Neural cell (in vitro differentiated cells): ENCODE measurements at regions not wholly inside any gene's neighbourhood (a gene's known extent, or its start where the extent isn't known, plus 50 kb on each side); places are given as distances from the start of the nearest gene placed in this dataset.

ENCODE experiments used
- H2AFZ ChIP-seq: fragments of 200-600, 300-800 bp; sonication (generic), shearing (Covaris generic); 2 replicates; pipeline ENCODE4 v1.6.0; 2014; ENCODE audit warnings: low read depth, mild to moderate bottlenecking, antibody characterized with exemption, low read length, moderate library complexity
- H3F3A ChIP-seq: fragments of 200-600 bp; shearing (Covaris generic); 2 replicates; pipeline ENCODE4 v1.6.1; 2016; ENCODE audit warnings: mild to moderate bottlenecking, moderate library complexity, mixed read lengths, antibody characterized with exemption, low read length; ENCODE audit not compliant: insufficient read depth, poor library complexity, severe bottlenecking
- H3K27ac ChIP-seq: fragments of 200-600, 300-800 bp; sonication (generic), shearing (Covaris generic); 2 replicates; pipeline ENCODE4 v1.5.1; 2014; ENCODE audit warnings: mild to moderate bottlenecking, low read length, moderate library complexity
- H3K27me3 ChIP-seq: fragments of 300-800, 200-600 bp; sonication (generic), shearing (Covaris generic); 2 replicates; pipeline ENCODE4 v1.6.0; 2014; ENCODE audit warnings: mild to moderate bottlenecking, low read depth, low read length, moderate library complexity; ENCODE audit not compliant: insufficient read depth
- H3K36me3 ChIP-seq: fragments of 300-800, 200-600 bp; sonication (generic), shearing (Covaris generic); 2 replicates; pipeline ENCODE4 v1.5.1; 2014; ENCODE audit warnings: mild to moderate bottlenecking, antibody characterized with exemption, low read length, moderate library complexity; ENCODE audit not compliant: insufficient read depth
- H3K4me2 ChIP-seq: fragments of 300-800, 200-600 bp; sonication (generic), shearing (Covaris generic); 2 replicates; pipeline ENCODE4 v1.6.0; 2014; ENCODE audit warnings: mild to moderate bottlenecking, low read length
- H3K4me3 ChIP-seq: fragments of 300-800, 200-600 bp; sonication (generic), shearing (Covaris generic); 2 replicates; pipeline ENCODE4 v1.5.1; 2014; ENCODE audit warnings: mild to moderate bottlenecking, low read length, moderate library complexity
- H3K79me2 ChIP-seq: fragments of 200-600 bp; shearing (Covaris generic); replicated peaks from 2 replicates; pipeline ENCODE4 v1.6.0; 2014; ENCODE audit warnings: mild to moderate bottlenecking, low read length, moderate library complexity; ENCODE audit not compliant: insufficient read depth
- H3K9ac ChIP-seq: fragments of 300-800, 200-600 bp; sonication (generic), shearing (Covaris generic); 2 replicates; pipeline ENCODE4 v1.6.1; 2016; ENCODE audit warnings: mild to moderate bottlenecking, low read length, mixed read lengths
- H3K9me2 ChIP-seq: fragments of 200-600 bp; shearing (Covaris generic); 2 replicates; pipeline ENCODE4 v1.6.1; 2016; ENCODE audit warnings: mild to moderate bottlenecking, low read length, mixed read lengths; ENCODE audit not compliant: insufficient read depth
- H3K9me3 ChIP-seq: fragments of 200-600, 300-800 bp; sonication (generic), shearing (Covaris generic); 2 replicates; pipeline ENCODE4 v1.6.1; 2016; ENCODE audit warnings: mild to moderate bottlenecking, mixed run types, low read length, moderate library complexity, mixed read lengths
- H4K20me1 ChIP-seq: fragments of 200-600 bp; shearing (Covaris generic); 2 replicates; pipeline ENCODE4 v1.6.1; 2016; ENCODE audit warnings: mild to moderate bottlenecking, mixed run types; ENCODE audit not compliant: insufficient read depth
- EP300 ChIP-seq: fragments of 450-650 bp; conservative IDR thresholded peaks from 2 replicates; pipeline ENCODE4 v1.6.1; 2014; ENCODE audit warnings: antibody characterized with exemption, mild to moderate bottlenecking, moderate library complexity; ENCODE audit not compliant: poor library complexity, severe bottlenecking
- EZH2 ChIP-seq: fragments of 200-600, 300-800 bp; shearing (Covaris generic), sonication (generic); IDR thresholded peaks from 2 replicates; pipeline ENCODE4 v1.6.1; 2014; ENCODE audit warnings: antibody characterized with exemption, low read length, borderline replicate concordance, mild to moderate bottlenecking; ENCODE audit not compliant: insufficient read depth, poor library complexity, severe bottlenecking
- MXI1 ChIP-seq: fragments of 450-650 bp; conservative IDR thresholded peaks from 2 replicates; pipeline ENCODE4 v1.6.1; 2014; ENCODE audit warnings: antibody characterized with exemption, mild to moderate bottlenecking; ENCODE audit not compliant: poor library complexity, severe bottlenecking
- POLR2AphosphoS5 ChIP-seq: IDR thresholded peaks from 2 replicates; pipeline ENCODE4 v1.6.1; 2012
- RAD21 ChIP-seq: fragments of 450-650 bp; conservative IDR thresholded peaks from 2 replicates; pipeline ENCODE4 v1.6.1; 2014; ENCODE audit warnings: antibody characterized with exemption, mild to moderate bottlenecking, moderate library complexity
- SMC3 ChIP-seq: fragments of 450-650 bp; conservative IDR thresholded peaks from 2 replicates; pipeline ENCODE4 v1.6.1; 2014; ENCODE audit warnings: antibody characterized with exemption, mild to moderate bottlenecking, moderate library complexity; ENCODE audit not compliant: poor library complexity
- TAF1 ChIP-seq: IDR thresholded peaks from 2 replicates; pipeline ENCODE4 v1.6.1; 2012; ENCODE audit warnings: low read depth
- TF ChIP-seq, protein P1 (sequence below): IDR thresholded peaks from 2 replicates; pipeline ENCODE4 v1.6.1; 2012; ENCODE audit warnings: borderline replicate concordance
- TF ChIP-seq, protein P2 (sequence below): fragments of 450-650 bp; IDR thresholded peaks from 2 replicates; pipeline ENCODE4 v1.5.1; 2014; ENCODE audit warnings: antibody characterized with exemption, mild to moderate bottlenecking, moderate library complexity; ENCODE audit not compliant: poor library complexity, severe bottlenecking

DNA sequence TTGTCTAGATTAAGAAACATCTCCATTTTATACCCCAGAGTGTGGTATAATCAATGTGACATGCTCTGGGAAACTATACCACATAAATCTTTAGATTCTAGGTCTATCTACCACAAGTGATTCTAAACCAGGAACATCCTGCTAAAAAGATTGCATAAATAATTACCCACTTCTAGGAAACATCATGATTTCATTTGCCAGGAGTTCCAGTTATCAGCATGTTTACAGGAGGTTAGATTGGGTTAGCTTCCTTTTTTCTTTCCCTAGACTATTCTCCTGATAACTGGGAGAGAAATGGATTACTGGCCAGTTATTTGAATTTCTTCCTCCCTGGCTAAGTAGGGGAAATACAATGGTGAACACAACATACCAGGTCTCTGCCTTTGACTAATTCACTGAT, 230.3 kb upstream of the BOD1L1 start (continued):
- no peak for TF ChIP-seq EZH2
- TF ChIP-seq EP300 = no peak

DNA sequence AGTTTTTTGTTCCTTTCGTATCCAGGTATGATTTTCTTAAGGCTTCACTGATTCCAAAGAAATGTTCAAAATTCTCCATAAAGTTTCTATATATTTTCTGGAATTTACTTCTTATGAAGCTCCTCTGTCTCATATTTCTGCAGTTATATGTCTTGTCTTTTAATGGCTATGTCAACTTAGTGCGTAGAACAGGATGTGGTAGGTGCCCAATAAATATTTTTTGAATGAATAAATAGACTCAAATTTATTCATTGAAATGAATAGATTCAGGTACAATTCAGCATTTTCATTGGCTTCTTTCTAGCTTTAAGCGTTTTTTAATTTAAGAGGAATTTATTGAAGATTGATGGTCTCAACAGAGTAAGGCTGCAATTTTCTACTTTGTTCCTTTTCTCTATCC, 231.9 kb upstream of the BOD1L1 start:
- Histone ChIP-seq H4K20me1 (no peaks in the 10 kb centered on the region), H3K4me3 (no peak overlapping the region), H3K27ac (no peak overlapping the region), H3K4me2 (no peak overlapping the region), H3K79me2 (no peaks in the 10 kb centered on the region), H3K36me3 (no peaks in the 10 kb centered on the region), H2AFZ (no peak overlapping the region), H3K27me3 (no peaks in the 10 kb centered on the region), H3K9me2 (no peaks in the 10 kb centered on the region), H3F3A (no peaks in the 10 kb centered on the region), H3K9ac (no peak overlapping the region), H3K9me3 (no peaks in the 10 kb centered on the region)
- TF ChIP-seq, protein P1, sequence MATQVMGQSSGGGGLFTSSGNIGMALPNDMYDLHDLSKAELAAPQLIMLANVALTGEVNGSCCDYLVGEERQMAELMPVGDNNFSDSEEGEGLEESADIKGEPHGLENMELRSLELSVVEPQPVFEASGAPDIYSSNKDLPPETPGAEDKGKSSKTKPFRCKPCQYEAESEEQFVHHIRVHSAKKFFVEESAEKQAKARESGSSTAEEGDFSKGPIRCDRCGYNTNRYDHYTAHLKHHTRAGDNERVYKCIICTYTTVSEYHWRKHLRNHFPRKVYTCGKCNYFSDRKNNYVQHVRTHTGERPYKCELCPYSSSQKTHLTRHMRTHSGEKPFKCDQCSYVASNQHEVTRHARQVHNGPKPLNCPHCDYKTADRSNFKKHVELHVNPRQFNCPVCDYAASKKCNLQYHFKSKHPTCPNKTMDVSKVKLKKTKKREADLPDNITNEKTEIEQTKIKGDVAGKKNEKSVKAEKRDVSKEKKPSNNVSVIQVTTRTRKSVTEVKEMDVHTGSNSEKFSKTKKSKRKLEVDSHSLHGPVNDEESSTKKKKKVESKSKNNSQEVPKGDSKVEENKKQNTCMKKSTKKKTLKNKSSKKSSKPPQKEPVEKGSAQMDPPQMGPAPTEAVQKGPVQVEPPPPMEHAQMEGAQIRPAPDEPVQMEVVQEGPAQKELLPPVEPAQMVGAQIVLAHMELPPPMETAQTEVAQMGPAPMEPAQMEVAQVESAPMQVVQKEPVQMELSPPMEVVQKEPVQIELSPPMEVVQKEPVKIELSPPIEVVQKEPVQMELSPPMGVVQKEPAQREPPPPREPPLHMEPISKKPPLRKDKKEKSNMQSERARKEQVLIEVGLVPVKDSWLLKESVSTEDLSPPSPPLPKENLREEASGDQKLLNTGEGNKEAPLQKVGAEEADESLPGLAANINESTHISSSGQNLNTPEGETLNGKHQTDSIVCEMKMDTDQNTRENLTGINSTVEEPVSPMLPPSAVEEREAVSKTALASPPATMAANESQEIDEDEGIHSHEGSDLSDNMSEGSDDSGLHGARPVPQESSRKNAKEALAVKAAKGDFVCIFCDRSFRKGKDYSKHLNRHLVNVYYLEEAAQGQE = no peak
- TF ChIP-seq POLR2AphosphoS5 (no peak), EP300 (no peak), EZH2 (no peak), MXI1 (no peak), TAF1 (no peak), SMC3 (no peak), RAD21 (no peak)
- TF ChIP-seq, protein P2, sequence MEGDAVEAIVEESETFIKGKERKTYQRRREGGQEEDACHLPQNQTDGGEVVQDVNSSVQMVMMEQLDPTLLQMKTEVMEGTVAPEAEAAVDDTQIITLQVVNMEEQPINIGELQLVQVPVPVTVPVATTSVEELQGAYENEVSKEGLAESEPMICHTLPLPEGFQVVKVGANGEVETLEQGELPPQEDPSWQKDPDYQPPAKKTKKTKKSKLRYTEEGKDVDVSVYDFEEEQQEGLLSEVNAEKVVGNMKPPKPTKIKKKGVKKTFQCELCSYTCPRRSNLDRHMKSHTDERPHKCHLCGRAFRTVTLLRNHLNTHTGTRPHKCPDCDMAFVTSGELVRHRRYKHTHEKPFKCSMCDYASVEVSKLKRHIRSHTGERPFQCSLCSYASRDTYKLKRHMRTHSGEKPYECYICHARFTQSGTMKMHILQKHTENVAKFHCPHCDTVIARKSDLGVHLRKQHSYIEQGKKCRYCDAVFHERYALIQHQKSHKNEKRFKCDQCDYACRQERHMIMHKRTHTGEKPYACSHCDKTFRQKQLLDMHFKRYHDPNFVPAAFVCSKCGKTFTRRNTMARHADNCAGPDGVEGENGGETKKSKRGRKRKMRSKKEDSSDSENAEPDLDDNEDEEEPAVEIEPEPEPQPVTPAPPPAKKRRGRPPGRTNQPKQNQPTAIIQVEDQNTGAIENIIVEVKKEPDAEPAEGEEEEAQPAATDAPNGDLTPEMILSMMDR = no peak

DNA sequence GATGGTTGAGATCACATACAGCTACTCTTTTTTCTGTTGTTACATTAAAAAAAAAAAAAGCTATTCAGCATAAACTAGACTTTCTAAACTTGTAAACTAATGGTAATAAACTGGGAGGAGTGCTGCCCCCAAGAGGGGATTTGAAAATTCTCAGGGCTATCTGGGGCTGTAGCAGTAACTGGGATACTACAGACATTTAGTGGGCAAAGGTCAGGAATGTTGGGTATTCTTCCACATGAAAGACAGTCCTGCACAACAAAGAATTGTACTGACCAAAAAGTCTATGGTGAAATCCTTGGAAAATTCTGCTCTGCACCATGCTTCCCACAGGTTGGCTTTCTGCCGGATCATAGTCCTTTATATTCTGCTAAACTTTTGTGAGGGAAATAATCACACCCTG, 232.6 kb upstream of the BOD1L1 start:
- H3K9ac ChIP-seq = no peak overlapping the region
- H3F3A ChIP-seq = no peaks in the 10 kb centered on the region
- TF ChIP-seq TAF1 (no peak), POLR2AphosphoS5 (no peak), EZH2 (no peak), SMC3 (no peak), MXI1 (no peak), RAD21 (no peak), EP300 (no peak)
- TF ChIP-seq, protein P1 = no peak
- TF ChIP-seq, protein P2 = no peak
- no peak overlapping the region for H2AFZ ChIP-seq
- H3K9me3 ChIP-seq = no peaks in the 10 kb centered on the region
- H3K4me2 ChIP-seq = no peak overlapping the region
- H3K79me2 ChIP-seq = no peaks in the 10 kb centered on the region
- H3K27me3 ChIP-seq = no peaks in the 10 kb centered on the region
- no peaks in the 10 kb centered on the region for H3K9me2 ChIP-seq
- H3K36me3 ChIP-seq = no peaks in the 10 kb centered on the region
- H4K20me1 ChIP-seq = no peaks in the 10 kb centered on the region
- no peak overlapping the region for H3K27ac ChIP-seq
- H3K4me3 ChIP-seq = no peak overlapping the region
